B cell (primary cell): ENCODE measurements at regions not wholly inside any gene's neighbourhood (a gene's known extent, or its start where the extent isn't known, plus 50 kb on each side); places are given as distances from the start of the nearest gene placed in this dataset.

Source experiments
- ATAC-seq: fragments of 200-7000 bp; cut with Tn5 transposase; one replicate; pipeline ENCODE4 v1.10.0; 2021; ENCODE audit warnings: low read depth, mild to moderate bottlenecking, moderate number of reproducible peaks, moderate library complexity
- CTCF ChIA-PET: fragments of 350-600 bp; sonication (Branson Sonifier 250); formaldehyde crosslinking; loops from one replicate; lab custom pipeline; 2021; ENCODE audit warnings: antibody characterized with exemption, inconsistent platforms; lab: Charles Lee
- POLR2A ChIA-PET: fragments of 350-600 bp; sonication (Branson Sonifier 250); formaldehyde crosslinking; loops from one replicate; lab custom pipeline; 2021; ENCODE audit warnings: antibody characterized with exemption; lab: Charles Lee
- DNase-seq: peaks from one replicate; pipeline ENCODE4 v3.0.0; 2013
- H2AFZ ChIP-seq: 2 replicates; pipeline ENCODE4 v1.6.1; 2012; ENCODE audit warnings: mild to moderate bottlenecking, low read depth, low read length; ENCODE audit not compliant: insufficient read depth, poor library complexity, severe bottlenecking
- H3K27ac ChIP-seq, 2 donors: 1 replicate in 1 of 2; 2 replicates in 1 of 2; pipeline ENCODE4 v1.5.1; 2012 to 2013; ENCODE audit warnings: low read length in 2 of 2, mild to moderate bottlenecking in 2 of 2, moderate library complexity in 1 of 2
- H3K27me3 ChIP-seq, 4 experiments: fragments of 200-600 bp in 1 of 4; sonication (generic) in 1 of 4; replicated peaks in 1 of 4; 1 replicate in 2 of 4; 2 replicates in 2 of 4; pipeline versions ENCODE4 v1.6.1 to v1.7.0; 2013 to 2016; ENCODE audit warnings: low read length in 3 of 4, mild to moderate bottlenecking in 2 of 4, mixed read lengths in 1 of 4, moderate library complexity in 1 of 4; ENCODE audit not compliant: insufficient read depth in 4 of 4, control insufficient read depth in 3 of 4; ENCODE audit errors: control extremely low read depth in 1 of 4
- H3K36me3 ChIP-seq, 2 experiments: replicated peaks in 1 of 2; 1 replicate in 1 of 2; 2 replicates in 1 of 2; pipeline versions ENCODE4 v1.6.1 to v1.7.1; 2013; ENCODE audit warnings: low read length in 1 of 2; ENCODE audit not compliant: insufficient read depth in 2 of 2, control insufficient read depth in 1 of 2; ENCODE audit errors: control extremely low read depth in 1 of 2, extremely low read depth in 1 of 2
- H3K4me1 ChIP-seq, 2 donors: fragments of 200-600 bp in 1 of 2; sonication (generic) in 1 of 2; 1 replicate in 1 of 2; 2 replicates in 1 of 2; pipeline versions ENCODE4 v1.5.1 to v1.6.1; 2013 to 2017; ENCODE audit warnings: low read length in 2 of 2; ENCODE audit not compliant: control insufficient read depth in 2 of 2, insufficient read depth in 2 of 2
- H3K4me2 ChIP-seq: replicated peaks from 2 replicates; pipeline ENCODE3; 2012; ENCODE audit warnings: mild to moderate bottlenecking, low read depth, low read length; ENCODE audit not compliant: poor library complexity, severe bottlenecking
- H3K4me3 ChIP-seq, 5 experiments: fragments of 200-600 bp in 1 of 5; sonication (generic) in 1 of 5; 1 replicate in 3 of 5; 2 replicates in 2 of 5; pipeline versions ENCODE4 v1.5.1 to v1.7.0; 2011 to 2016; ENCODE audit warnings: low read length in 4 of 5, mild to moderate bottlenecking in 4 of 5, low read depth in 2 of 5, control low read depth in 1 of 5, moderate library complexity in 1 of 5; ENCODE audit not compliant: insufficient read depth in 1 of 5; ENCODE audit errors: control extremely low read depth in 1 of 5, extremely low read depth in 1 of 5
- H3K79me2 ChIP-seq: fragments of 200-600 bp; sonication (generic); one replicate; pipeline ENCODE4 v1.6.0; 2016; ENCODE audit warnings: low read length; ENCODE audit not compliant: control insufficient read depth, insufficient read depth
- H3K9ac ChIP-seq: fragments of 200-600 bp; sonication (generic); 2 replicates; pipeline ENCODE4 v1.6.1; 2017; ENCODE audit warnings: mild to moderate bottlenecking, low read length, moderate library complexity
- H3K9me3 ChIP-seq, 3 donors: one replicate each; pipeline versions ENCODE4 v1.6.1 to v1.7.1; 2013; ENCODE audit warnings: low read length in 2 of 3; ENCODE audit not compliant: control insufficient read depth in 2 of 3, insufficient read depth in 1 of 3; ENCODE audit errors: control extremely low read depth in 1 of 3
- H4K20me1 ChIP-seq: 2 replicates; pipeline ENCODE4 v1.6.0; 2012; ENCODE audit warnings: mild to moderate bottlenecking, low read length; ENCODE audit not compliant: insufficient read depth, control insufficient read depth, poor library complexity, severe bottlenecking
- H3K27ac Mint-ChIP-seq: one replicate; pipeline ENCODE4 v1.8.0; 2021; ENCODE audit warnings: mixed read lengths
- H3K27me3 Mint-ChIP-seq: one replicate; pipeline ENCODE4 v1.8.0; 2021; ENCODE audit warnings: mixed read lengths
- H3K4me1 Mint-ChIP-seq: one replicate; pipeline ENCODE4 v1.8.0; 2021; ENCODE audit warnings: mixed read lengths
- H3K4me3 Mint-ChIP-seq: one replicate; pipeline ENCODE4 v1.8.0; 2021; ENCODE audit warnings: mixed read lengths
- H3K9me3 Mint-ChIP-seq: one replicate; pipeline ENCODE4 v1.8.0; 2022; ENCODE audit warnings: mixed read lengths; ENCODE audit not compliant: insufficient read depth
- CTCF ChIP-seq: fragments of 200-600 bp; IDR thresholded peaks from one replicate; pipeline ENCODE4 v1.8.0; 2022; ENCODE audit warnings: antibody characterized with exemption, mild to moderate bottlenecking
- EZH2 ChIP-seq: IDR thresholded peaks from 2 replicates; pipeline ENCODE4 v1.6.1; 2012; ENCODE audit warnings: borderline replicate concordance, low read depth, mild to moderate bottlenecking, moderate library complexity, low read length; ENCODE audit not compliant: insufficient read depth, poor library complexity, severe bottlenecking
- WGBS: methylation state at CpG from one replicate; pipeline ENCODE4 v1.1.5; 2013; ENCODE audit warnings: missing lambda C conversion rate; ENCODE audit not compliant: insufficient coverage; 5-methylcytosine and 5-hydroxymethylcytosine counted together
- intact Hi-C: fragments of 100-400 bp; cut with micrococcal nuclease; formaldehyde crosslinking; loops from one replicate; pipeline ENCODE4 v1.10.0; 2022

- CTCF ChIA-PET = no interaction called here
- ATAC-seq (no peak), DNase-seq (no peak)
- intact Hi-C loops = no loop called here
- Mint-ChIP-seq H3K4me1 (no peaks in the 10 kb centered on the region), H3K27ac (no peak overlapping the region), H3K9me3 (peaks cover 2% of the 10 kb centered on the region), H3K4me3 (no peak overlapping the region), H3K27me3 (no peaks in the 10 kb centered on the region)
- Histone ChIP-seq H3K27ac (no peak overlapping the region), H4K20me1 (no peaks in the 10 kb centered on the region), H3K4me2 (no peak overlapping the region), H3K9ac (no peak overlapping the region), H3K4me3 (no peak overlapping the region), H2AFZ (no peak overlapping the region), H3K4me1 (no peaks in the 10 kb centered on the region), H3K27me3 (no peaks in the 10 kb centered on the region), H3K79me2 (no peaks in the 10 kb centered on the region), H3K9me3 (peaks cover 0 to 6% (median 0%) of the 10 kb centered on the region in 3 donors), H3K36me3 (no peaks in the 10 kb centered on the region)
- POLR2A ChIA-PET = no interaction called here
- WGBS = 91% methylated on average over 1 of the region's 5 CpGs
- no peak for TF ChIP-seq EZH2
- no peak for TF ChIP-seq CTCF
Measured at GRCh38 chr10:21246178-21246577, 279.3 kb downstream of the SKIDA1 start.

DNA sequence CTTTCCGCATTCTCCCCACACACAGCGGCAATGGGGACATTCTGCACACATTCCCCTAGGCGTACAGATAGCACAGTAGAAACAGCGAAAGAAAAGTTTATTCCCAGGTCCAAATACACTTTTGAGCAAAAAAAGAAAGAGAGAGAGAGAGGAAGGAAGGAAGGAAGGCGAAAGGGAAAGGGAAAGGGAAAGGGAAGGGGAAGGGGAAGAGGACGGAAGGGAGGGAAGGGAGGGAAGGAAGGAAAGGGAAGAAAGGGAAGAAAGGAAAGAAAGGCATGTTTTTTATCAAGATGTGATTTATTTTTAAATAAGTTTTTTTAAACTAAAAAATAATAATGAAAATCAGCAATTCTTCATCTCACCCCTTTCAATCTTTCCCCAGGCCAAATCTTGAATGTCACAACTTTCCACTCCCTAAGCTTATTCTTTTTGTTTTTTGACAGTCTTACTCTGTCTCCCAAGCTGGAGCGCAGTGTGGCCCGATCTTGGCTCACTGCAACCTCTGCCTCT, 281.7 kb downstream of the SKIDA1 start:
- Histone ChIP-seq H3K9ac (no peak overlapping the region), H3K27ac (no peak overlapping the region), H3K79me2 (no peaks in the 10 kb centered on the region), H3K4me3 (no peak overlapping the region), H3K9me3 (peaks cover 0 to 6% (median 0%) of the 10 kb centered on the region in 3 donors), H4K20me1 (no peaks in the 10 kb centered on the region), H3K4me1 (no peaks in the 10 kb centered on the region), H3K36me3 (no peaks in the 10 kb centered on the region), H3K27me3 (no peaks in the 10 kb centered on the region), H3K4me2 (no peak overlapping the region), H2AFZ (no peak overlapping the region)
- 100% methylated on average over 2 of the region's 8 CpGs for WGBS
- Mint-ChIP-seq H3K9me3 (peaks cover 2% of the 10 kb centered on the region), H3K4me3 (no peak overlapping the region), H3K27ac (no peak overlapping the region), H3K4me1 (no peaks in the 10 kb centered on the region), H3K27me3 (no peaks in the 10 kb centered on the region)
- intact Hi-C loops = no loop called here
- ChIA-PET POLR2A (no interaction called here), CTCF (no interaction called here)
- no peak for DNase-seq
- no peak for ATAC-seq
- TF ChIP-seq EZH2 = no peak
